Stimulated activated memory B cell treated with anti-CD40 and anti-IgM and Interleukin-4, amounts not matched to agents 10 μg/mL and 1 μg/mL and 100 μg/mL, for 72 hours (primary cell): ENCODE measurements at regions not wholly inside any gene's neighbourhood (a gene's known extent, or its start where the extent isn't known, plus 50 kb on each side); places are given as distances from the start of the nearest gene placed in this dataset.

Experiments used
- ATAC-seq: fragments of 150-1000 bp; cut with Tn5 transposase; 2 replicates; pipeline ENCODE4 v1.10.0; 2021
- H3K27ac Mint-ChIP-seq: one replicate; pipeline ENCODE4 v1.8.0; 2022; ENCODE audit warnings: mild to moderate bottlenecking, mixed read lengths
- H3K27me3 Mint-ChIP-seq: one replicate; pipeline ENCODE4 v1.8.0; 2022; ENCODE audit warnings: mixed read lengths
- H3K36me3 Mint-ChIP-seq: one replicate; pipeline ENCODE4 v1.8.0; 2022; ENCODE audit warnings: mixed read lengths
- H3K4me1 Mint-ChIP-seq: one replicate; pipeline ENCODE4 v1.8.0; 2022; ENCODE audit warnings: mixed read lengths
- H3K4me3 Mint-ChIP-seq: one replicate; pipeline ENCODE4 v1.8.0; 2022; ENCODE audit warnings: mild to moderate bottlenecking, moderate library complexity, mixed read lengths
- H3K9me3 Mint-ChIP-seq: one replicate; pipeline ENCODE4 v1.8.0; 2022; ENCODE audit warnings: mixed read lengths

DNA sequence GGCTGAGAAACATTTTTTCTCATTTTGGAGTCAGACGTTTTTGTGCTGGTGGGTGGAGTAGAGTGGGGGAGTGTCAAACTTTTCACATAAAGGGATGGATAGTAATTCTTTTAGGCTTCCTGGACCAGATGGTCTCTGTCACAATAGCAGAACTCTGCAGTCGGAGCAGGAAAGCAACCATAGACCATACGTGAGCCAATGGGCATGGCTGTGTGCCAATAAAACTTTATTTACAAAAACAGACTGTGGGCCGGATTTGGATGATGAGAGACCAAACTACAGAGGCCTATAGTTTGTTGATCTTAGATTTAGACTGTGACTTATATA lies 70.8 kb upstream of the SLC22A23 start:
- Mint-ChIP-seq H3K27ac (no peak overlapping the region), H3K4me3 (no peak overlapping the region), H3K4me1 (no peaks in the 10 kb centered on the region), H3K27me3 (peaks cover 49% of the 10 kb centered on the region), H3K36me3 (no peaks in the 10 kb centered on the region), H3K9me3 (no peaks in the 10 kb centered on the region)
- no peak for ATAC-seq

- H3K36me3 Mint-ChIP-seq: no peaks in the 10 kb centered on the region
- H3K9me3 Mint-ChIP-seq: no peaks in the 10 kb centered on the region
- peaks cover 49% of the 10 kb centered on the region for H3K27me3 Mint-ChIP-seq
- no peak for ATAC-seq
- H3K27ac Mint-ChIP-seq: no peak overlapping the region
- no peaks in the 10 kb centered on the region for H3K4me1 Mint-ChIP-seq
- H3K4me3 Mint-ChIP-seq: no peak overlapping the region
These were observed 70.3 kb upstream of the SLC22A23 start for GRCh38 chr6:3526962-3527650.

GRCh38 chr6:3525915-3526314 lies 69.1 kb upstream of the SLC22A23 start:
- Mint-ChIP-seq H3K4me1 (no peaks in the 10 kb centered on the region), H3K4me3 (no peak overlapping the region), H3K36me3 (no peaks in the 10 kb centered on the region), H3K27me3 (peaks cover 57% of the 10 kb centered on the region), H3K9me3 (no peaks in the 10 kb centered on the region), H3K27ac (no peak overlapping the region)
- no peak for ATAC-seq

- no peak overlapping the region for H3K4me3 Mint-ChIP-seq
- H3K36me3 Mint-ChIP-seq: no peaks in the 10 kb centered on the region
- H3K4me1 Mint-ChIP-seq: no peaks in the 10 kb centered on the region
- peaks cover 60% of the 10 kb centered on the region for H3K27me3 Mint-ChIP-seq
- ATAC-seq: no peak
- H3K9me3 Mint-ChIP-seq: no peaks in the 10 kb centered on the region
- no peak overlapping the region for H3K27ac Mint-ChIP-seq
These were observed 67.6 kb upstream of the SLC22A23 start for GRCh38 chr6:3524456-3524855.

GRCh38 chr6:3523966-3524365 lies 67.1 kb upstream of the SLC22A23 start:
- Mint-ChIP-seq H3K9me3 (no peaks in the 10 kb centered on the region), H3K4me1 (no peaks in the 10 kb centered on the region)
- no peak for ATAC-seq

GRCh38 chr6:3523271-3523670 lies 66.4 kb upstream of the SLC22A23 start:
- Mint-ChIP-seq H3K27ac (no peak overlapping the region), H3K27me3 (peaks cover 66% of the 10 kb centered on the region), H3K4me1 (no peaks in the 10 kb centered on the region), H3K9me3 (no peaks in the 10 kb centered on the region), H3K4me3 (no peak overlapping the region), H3K36me3 (no peaks in the 10 kb centered on the region)
- ATAC-seq: no peak

More at GRCh38 chr6:3523966-3524365, 67.1 kb upstream of the SLC22A23 start:
- no peak overlapping the region for H3K4me3 Mint-ChIP-seq
- H3K27ac Mint-ChIP-seq: no peak overlapping the region
- H3K36me3 Mint-ChIP-seq: no peaks in the 10 kb centered on the region
- peaks cover 62% of the 10 kb centered on the region for H3K27me3 Mint-ChIP-seq

DNA sequence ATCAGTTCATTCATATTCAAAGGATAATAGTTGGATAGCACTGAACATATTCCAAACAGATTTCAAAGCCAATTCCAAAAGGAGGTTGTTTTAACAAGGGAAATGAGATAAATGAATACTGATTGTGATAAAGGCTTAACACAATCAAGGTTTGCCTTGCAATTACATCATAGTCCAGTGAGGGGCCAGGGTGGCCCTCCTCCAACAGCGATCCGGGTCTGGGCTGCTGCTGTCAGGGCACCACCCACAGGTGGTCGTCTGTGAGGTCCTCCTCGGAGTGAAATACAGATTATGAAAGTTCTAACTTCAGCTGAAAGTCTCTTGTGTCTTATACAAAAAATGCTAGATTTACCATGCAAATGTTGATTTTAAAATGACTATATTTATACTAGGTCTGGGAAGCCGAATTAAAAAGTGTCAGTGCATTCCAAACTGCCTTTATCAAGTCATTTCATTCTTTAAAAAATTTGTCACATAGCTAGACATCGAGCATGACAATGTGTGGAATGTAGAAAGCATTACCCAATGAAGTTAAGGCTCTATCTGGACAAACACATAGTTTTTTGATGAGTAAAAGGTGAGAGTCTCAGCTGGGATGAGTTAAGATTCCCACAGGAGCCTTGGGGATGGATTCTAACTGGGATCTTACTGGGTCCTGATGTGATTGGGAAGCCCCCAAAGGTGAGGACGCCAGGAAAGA lies 65.9 kb upstream of the SLC22A23 start:
- H3K4me3 Mint-ChIP-seq: no peak overlapping the region
- no peaks in the 10 kb centered on the region for H3K9me3 Mint-ChIP-seq
- ATAC-seq: no peak
- no peak overlapping the region for H3K27ac Mint-ChIP-seq
- peaks cover 70% of the 10 kb centered on the region for H3K27me3 Mint-ChIP-seq
- H3K4me1 Mint-ChIP-seq: no peaks in the 10 kb centered on the region
- H3K36me3 Mint-ChIP-seq: no peaks in the 10 kb centered on the region

- no peaks in the 10 kb centered on the region for H3K36me3 Mint-ChIP-seq
- peaks cover 2% of the 10 kb centered on the region for H3K9me3 Mint-ChIP-seq
- peaks cover 63% of the 10 kb centered on the region for H3K27me3 Mint-ChIP-seq
- H3K27ac Mint-ChIP-seq: no peak overlapping the region
- H3K4me3 Mint-ChIP-seq: no peak overlapping the region
- H3K4me1 Mint-ChIP-seq: no peaks in the 10 kb centered on the region
- ATAC-seq: no peak
These were observed 63.7 kb upstream of the SLC22A23 start for GRCh38 chr6:3520281-3521230.

GRCh38 chr6:3518356-3519190 lies 61.7 kb upstream of the SLC22A23 start:
- Mint-ChIP-seq H3K9me3 (peaks cover 2% of the 10 kb centered on the region), H3K36me3 (no peaks in the 10 kb centered on the region), H3K4me1 (no peaks in the 10 kb centered on the region), H3K27me3 (peaks cover 61% of the 10 kb centered on the region), H3K4me3 (no peak overlapping the region), H3K27ac (no peak overlapping the region)
- ATAC-seq: no peak

DNA sequence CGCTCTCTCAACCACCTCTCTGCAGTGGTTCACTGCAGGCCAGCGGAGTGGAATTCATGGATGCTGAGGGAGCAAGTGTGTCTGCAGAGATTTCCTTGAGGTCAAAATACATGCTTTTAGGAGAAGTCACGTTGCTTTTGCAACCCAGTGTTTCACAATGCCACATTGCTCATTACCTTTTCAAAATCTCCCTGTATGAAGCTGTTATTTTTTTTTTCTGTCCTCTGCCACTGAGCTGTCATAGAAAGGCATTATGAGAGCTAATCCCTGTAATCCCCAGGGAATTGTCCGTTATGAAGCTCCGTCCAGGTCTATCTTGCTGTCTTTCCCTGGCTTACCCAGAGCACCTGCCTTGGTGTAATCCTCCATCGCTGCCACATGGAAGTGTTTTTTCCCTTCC lies 60.5 kb upstream of the SLC22A23 start:
- no peak for ATAC-seq
- H3K36me3 Mint-ChIP-seq: no peaks in the 10 kb centered on the region
- no peak overlapping the region for H3K4me3 Mint-ChIP-seq
- H3K9me3 Mint-ChIP-seq: peaks cover 2% of the 10 kb centered on the region
- H3K27me3 Mint-ChIP-seq: peaks cover 64% of the 10 kb centered on the region
- H3K4me1 Mint-ChIP-seq: no peaks in the 10 kb centered on the region
- H3K27ac Mint-ChIP-seq: no peak overlapping the region

- H3K4me3 Mint-ChIP-seq: no peak overlapping the region
These were observed 59.2 kb upstream of the SLC22A23 start for GRCh38 chr6:3516092-3516491.

GRCh38 chr6:3515669-3516068 lies 58.8 kb upstream of the SLC22A23 start:
- Mint-ChIP-seq H3K4me3 (no peak overlapping the region), H3K9me3 (peaks cover 2% of the 10 kb centered on the region), H3K36me3 (no peaks in the 10 kb centered on the region), H3K27me3 (peaks cover 60% of the 10 kb centered on the region), H3K4me1 (no peaks in the 10 kb centered on the region), H3K27ac (no peak overlapping the region)
- ATAC-seq: no peak

More at GRCh38 chr6:3516092-3516491, 59.2 kb upstream of the SLC22A23 start:
- Mint-ChIP-seq H3K27ac (no peak overlapping the region), H3K9me3 (peaks cover 2% of the 10 kb centered on the region), H3K4me1 (no peaks in the 10 kb centered on the region), H3K36me3 (no peaks in the 10 kb centered on the region), H3K27me3 (peaks cover 60% of the 10 kb centered on the region)
- ATAC-seq: no peak

DNA sequence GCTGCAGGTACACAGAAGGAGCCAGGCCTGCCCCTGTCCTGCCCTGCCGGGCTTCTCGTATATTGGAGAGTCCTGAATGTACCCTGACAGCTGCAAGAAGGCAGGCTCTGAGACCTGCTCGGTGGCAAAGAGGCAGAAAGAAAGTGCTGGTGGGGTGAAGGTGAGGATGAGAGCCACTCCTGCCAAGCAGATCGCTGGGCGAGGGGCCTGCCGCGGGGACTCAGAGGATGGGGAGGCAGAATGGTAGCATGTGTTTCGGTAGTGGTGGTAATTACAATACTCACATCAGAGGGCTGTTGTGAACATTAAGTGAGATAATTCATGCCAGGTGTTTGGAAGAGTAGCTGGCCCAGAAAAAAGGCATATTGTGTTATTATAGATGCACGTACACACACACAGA lies 56.6 kb upstream of the SLC22A23 start:
- no peak overlapping the region for H3K27ac Mint-ChIP-seq
- peaks cover 2% of the 10 kb centered on the region for H3K9me3 Mint-ChIP-seq
- H3K27me3 Mint-ChIP-seq: peaks cover 46% of the 10 kb centered on the region
- ATAC-seq: no peak
- H3K4me3 Mint-ChIP-seq: no peak overlapping the region
- H3K4me1 Mint-ChIP-seq: no peaks in the 10 kb centered on the region
- H3K36me3 Mint-ChIP-seq: no peaks in the 10 kb centered on the region

DNA sequence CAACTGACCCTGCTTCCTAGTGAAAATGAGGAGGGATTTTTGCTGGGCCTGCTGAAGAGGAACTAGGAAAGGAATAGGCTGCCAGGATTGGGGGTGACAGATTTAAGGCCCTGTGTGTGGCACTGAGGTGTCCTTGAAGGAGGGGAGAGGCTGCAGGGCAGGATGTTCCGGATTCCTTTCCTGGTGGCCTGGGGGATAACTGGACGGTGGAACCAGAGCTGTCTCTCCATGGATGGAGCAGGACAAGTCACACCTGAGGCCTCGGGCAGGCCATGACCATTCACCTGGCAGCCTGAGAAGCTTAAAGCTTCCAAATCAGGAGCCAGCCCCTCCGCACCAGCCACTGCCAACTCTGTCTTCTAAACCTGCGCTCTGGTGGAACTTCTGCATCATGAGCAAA lies 56.0 kb upstream of the SLC22A23 start:
- peaks cover 2% of the 10 kb centered on the region for H3K9me3 Mint-ChIP-seq
- no peak overlapping the region for H3K27ac Mint-ChIP-seq
- H3K4me1 Mint-ChIP-seq: no peaks in the 10 kb centered on the region
- ATAC-seq: no peak
- peaks cover 46% of the 10 kb centered on the region for H3K27me3 Mint-ChIP-seq
- no peak overlapping the region for H3K4me3 Mint-ChIP-seq
- no peaks in the 10 kb centered on the region for H3K36me3 Mint-ChIP-seq

- no peaks in the 10 kb centered on the region for H3K9me3 Mint-ChIP-seq
- H3K27me3 Mint-ChIP-seq: peaks cover 54% of the 10 kb centered on the region
- no peak overlapping the region for H3K4me3 Mint-ChIP-seq
- H3K27ac Mint-ChIP-seq: no peak overlapping the region
- H3K4me1 Mint-ChIP-seq: no peaks in the 10 kb centered on the region
- no peaks in the 10 kb centered on the region for H3K36me3 Mint-ChIP-seq
- no peak for ATAC-seq
These were observed 53.8 kb upstream of the SLC22A23 start for GRCh38 chr6:3510617-3511016.
